H1 (cell line): ENCODE measurements at regions not wholly inside any gene's neighbourhood (a gene's known extent, or its start where the extent isn't known, plus 50 kb on each side); places are given as distances from the start of the nearest gene placed in this dataset.

ENCODE experiments used
- CTCF ChIA-PET: fragments of 300-600 bp; sonication (Branson Sonifier 250); formaldehyde crosslinking; loops from one replicate; lab custom pipeline; 2021; ENCODE audit not compliant: partially characterized antibody; lab: Charles Lee
- POLR2A ChIA-PET: fragments of 300-600 bp; sonication (Branson Sonifier 250); formaldehyde crosslinking; loops from one replicate; lab custom pipeline; 2021; ENCODE audit warnings: inconsistent platforms; ENCODE audit not compliant: partially characterized antibody; lab: Charles Lee
- DNase-seq, 2 experiments: peaks; one replicate each; pipeline versions ENCODE4 v3.0.0 to v3.0.0-alpha.2; 2010 to 2022; ENCODE audit warnings: low spot score in 2 of 2, low read depth in 1 of 2, mixed read lengths in 1 of 2
- FAIRE-seq: peaks from 2 replicates; lab custom pipeline; 2011; peaks lifted over from hg19 to GRCh38; lab: Jason Lieb, UNC
- H2AFZ ChIP-seq: 2 replicates; pipeline ENCODE4 v1.8.1; 2012; ENCODE audit warnings: low read length, inconsistent platforms
- H2AK5ac ChIP-seq: 2 replicates; pipeline ENCODE4 v1.6.1; 2013; ENCODE audit warnings: low read depth, low read length
- H2BK120ac ChIP-seq: replicated peaks from 2 replicates; pipeline ENCODE3; 2013; ENCODE audit warnings: low read depth, low read length, inconsistent platforms
- H2BK12ac ChIP-seq: 2 replicates; pipeline ENCODE4 v1.6.1; 2013; ENCODE audit warnings: low read depth, low read length
- H2BK15ac ChIP-seq: 2 replicates; pipeline ENCODE4 v1.6.1; 2013; ENCODE audit warnings: low read length
- H2BK20ac ChIP-seq: 2 replicates; pipeline ENCODE4 v1.6.1; 2013; ENCODE audit warnings: low read length
- H2BK5ac ChIP-seq: 2 replicates; pipeline ENCODE4 v1.6.1; 2013; ENCODE audit warnings: low read depth, low read length
- H3K14ac ChIP-seq: 2 replicates; pipeline ENCODE4 v1.6.1; 2013; ENCODE audit warnings: inconsistent platforms; ENCODE audit not compliant: insufficient read length
- H3K18ac ChIP-seq: 2 replicates; pipeline ENCODE4 v1.6.1; 2013; ENCODE audit warnings: low read length; ENCODE audit errors: extremely low read depth
- H3K23ac ChIP-seq: 2 replicates; pipeline ENCODE4 v1.6.1; 2013; ENCODE audit warnings: inconsistent platforms; ENCODE audit not compliant: insufficient read length
- H3K23me2 ChIP-seq: 2 replicates; pipeline ENCODE4 v1.6.1; 2013; ENCODE audit warnings: low read depth, low read length
- H3K27ac ChIP-seq: 2 replicates; pipeline ENCODE4 v1.6.1; 2011; ENCODE audit warnings: low read depth, low read length, inconsistent platforms
- H3K27me3 ChIP-seq, 4 experiments: replicated peaks in 1 of 4; 1 replicate in 1 of 4; 2 replicates in 3 of 4; pipeline versions ENCODE4 v1.6.1 to v1.8.1; 2011 to 2013; ENCODE audit warnings: low read length in 3 of 4, mild to moderate bottlenecking in 3 of 4, inconsistent platforms in 2 of 4, mixed read lengths in 2 of 4, moderate library complexity in 1 of 4; ENCODE audit not compliant: control insufficient read depth in 3 of 4, insufficient read depth in 3 of 4; ENCODE audit errors: extremely low read depth in 1 of 4
- H3K36me3 ChIP-seq, 4 experiments: 2 replicates each; pipeline versions ENCODE4 v1.6.1 to v1.8.1; 2011 to 2013; ENCODE audit warnings: mild to moderate bottlenecking in 4 of 4, low read length in 3 of 4, moderate library complexity in 2 of 4, control low read depth in 1 of 4, inconsistent platforms in 1 of 4; ENCODE audit not compliant: insufficient read depth in 4 of 4, control insufficient read depth in 2 of 4
- H3K4ac ChIP-seq: replicated peaks from 2 replicates; pipeline ENCODE3; 2013; ENCODE audit warnings: low read length, low read depth, mixed read lengths, inconsistent platforms; ENCODE audit not compliant: insufficient read length
- H3K4me1 ChIP-seq, 4 experiments: replicated peaks in 1 of 4; 1 replicate in 1 of 4; 2 replicates in 3 of 4; pipeline versions ENCODE4 v1.6.1 to v1.8.1; 2011 to 2013; ENCODE audit warnings: low read length in 3 of 4, inconsistent platforms in 2 of 4, mixed read lengths in 1 of 4; ENCODE audit not compliant: insufficient read depth in 4 of 4, control insufficient read depth in 3 of 4
- H3K4me2 ChIP-seq, 2 experiments: 2 replicates each; pipeline versions ENCODE4 v1.6.1 to v1.8.1; 2011 to 2013; ENCODE audit warnings: low read depth in 2 of 2, low read length in 2 of 2, control low read depth in 1 of 2, inconsistent platforms in 1 of 2, mild to moderate bottlenecking in 1 of 2; ENCODE audit not compliant: insufficient read depth in 1 of 2
- H3K4me3 ChIP-seq, 4 experiments: fragments of 200-600, 300-600 bp in 1 of 4; sonication (generic), shearing (Covaris generic), sonication (Bioruptor Twin) in 1 of 4; 2 replicates each; pipeline versions ENCODE4 v1.5.1 to v1.8.1; 2011 to 2016; ENCODE audit warnings: low read length in 4 of 4, low read depth in 3 of 4, control low read depth in 2 of 4, inconsistent platforms in 2 of 4, mild to moderate bottlenecking in 2 of 4, mixed read lengths in 1 of 4, moderate library complexity in 1 of 4; ENCODE audit not compliant: insufficient read depth in 2 of 4; ENCODE audit errors: extremely low read depth in 1 of 4
- H3K56ac ChIP-seq: replicated peaks from 2 replicates; pipeline ENCODE3; 2013; ENCODE audit warnings: low read depth, mild to moderate bottlenecking, mixed read lengths, low read length, inconsistent platforms; ENCODE audit not compliant: insufficient read length
- H3K79me1 ChIP-seq: 2 replicates; pipeline ENCODE4 v1.6.1; 2013; ENCODE audit warnings: low read depth, low read length, control low read depth
- H3K79me2 ChIP-seq, 2 experiments: 2 replicates each; pipeline versions ENCODE4 v1.6.1 to v1.8.1; 2012 to 2013; ENCODE audit warnings: low read length in 2 of 2, mild to moderate bottlenecking in 2 of 2, inconsistent platforms in 1 of 2; ENCODE audit not compliant: insufficient read depth in 2 of 2, control insufficient read depth in 1 of 2
- H3K9ac ChIP-seq, 4 experiments: replicated peaks in 1 of 4; 1 replicate in 1 of 4; 2 replicates in 3 of 4; pipeline versions ENCODE4 v1.6.1 to v1.8.1; 2011 to 2013; ENCODE audit warnings: low read depth in 3 of 4, low read length in 3 of 4, control low read depth in 2 of 4, mild to moderate bottlenecking in 2 of 4, moderate library complexity in 2 of 4, inconsistent platforms in 1 of 4; ENCODE audit errors: extremely low read depth in 1 of 4
- H3K9me3 ChIP-seq, 2 experiments: 2 replicates each; pipeline versions ENCODE4 v1.6.1 to v1.8.1; 2012 to 2013; ENCODE audit warnings: mild to moderate bottlenecking in 2 of 2, moderate library complexity in 2 of 2, control low read depth in 1 of 2, inconsistent platforms in 1 of 2, low read depth in 1 of 2, low read length in 1 of 2, mixed read lengths in 1 of 2; ENCODE audit not compliant: insufficient read depth in 2 of 2
- H4K20me1 ChIP-seq, 2 experiments: replicated peaks in 1 of 2; 2 replicates each; pipeline versions ENCODE3 to v1.8.1; 2011 to 2013; ENCODE audit warnings: inconsistent platforms in 2 of 2, low read length in 2 of 2, mild to moderate bottlenecking in 1 of 2; ENCODE audit not compliant: insufficient read depth in 2 of 2, control insufficient read depth in 1 of 2
- H4K5ac ChIP-seq: 2 replicates; pipeline ENCODE4 v1.6.1; 2013; ENCODE audit warnings: low read length, low read depth, mixed read lengths, inconsistent platforms; ENCODE audit not compliant: insufficient read length
- H4K8ac ChIP-seq: 2 replicates; pipeline ENCODE4 v1.8.0; 2013; ENCODE audit warnings: mild to moderate bottlenecking, moderate library complexity, low read length, inconsistent platforms; ENCODE audit not compliant: insufficient read depth; ENCODE audit errors: extremely low read depth
- H4K91ac ChIP-seq: replicated peaks from 2 replicates; pipeline ENCODE3; 2013; ENCODE audit warnings: low read length, mixed read lengths, inconsistent platforms; ENCODE audit not compliant: insufficient read length
- ATF2 ChIP-seq: IDR thresholded peaks from 2 replicates; pipeline ENCODE4 v1.6.1; 2012; ENCODE audit warnings: low read length, inconsistent platforms
- BACH1 ChIP-seq: IDR thresholded peaks from 2 replicates; pipeline ENCODE4 v1.6.1; 2012; ENCODE audit warnings: low read length, improper control_type of control experiment
- BCL11A ChIP-seq, 2 experiments: IDR thresholded peaks; one replicate each; pipeline ENCODE4 v1.6.1; 2011; ENCODE audit warnings: low read depth in 2 of 2, low read length in 2 of 2, mild to moderate bottlenecking in 2 of 2
- CHD1 ChIP-seq: IDR thresholded peaks from 2 replicates; pipeline ENCODE4 v1.6.1; 2012; ENCODE audit warnings: low read depth, low read length, improper control_type of control experiment
- CHD2 ChIP-seq: IDR thresholded peaks from 2 replicates; pipeline ENCODE4 v1.6.1; 2012; ENCODE audit warnings: low read length, improper control_type of control experiment
- EZH2 ChIP-seq: fragments of 200-600 bp; sonication (generic); IDR thresholded peaks from 2 replicates; pipeline ENCODE4 v1.7.1; 2012; ENCODE audit warnings: low read depth, mild to moderate bottlenecking, moderate library complexity, low read length, inconsistent platforms; ENCODE audit not compliant: severe bottlenecking
- KDM4A ChIP-seq: IDR thresholded peaks from one replicate; pipeline ENCODE4 v1.7.1; 2012; ENCODE audit warnings: low read depth, mild to moderate bottlenecking, moderate library complexity, low read length, inconsistent platforms; ENCODE audit not compliant: severe bottlenecking
- MAFK ChIP-seq: IDR thresholded peaks from 2 replicates; pipeline ENCODE4 v1.6.1; 2012; ENCODE audit warnings: low read depth, mild to moderate bottlenecking, improper control_type of control experiment, low read length
- NANOG ChIP-seq: IDR thresholded peaks from 2 replicates; pipeline ENCODE4 v1.6.1; 2011; ENCODE audit warnings: low read length, low read depth, mild to moderate bottlenecking, inconsistent platforms; ENCODE audit not compliant: insufficient read depth, poor library complexity, severe bottlenecking
- RAD21 ChIP-seq, 2 experiments: IDR thresholded peaks in 1 of 2; conservative IDR thresholded peaks in 1 of 2; 2 replicates each; pipeline ENCODE4 v1.6.1; 2011; ENCODE audit warnings: low read depth in 2 of 2, low read length in 2 of 2, improper control_type of control experiment in 1 of 2, inconsistent platforms in 1 of 2, mild to moderate bottlenecking in 1 of 2, moderate library complexity in 1 of 2
- RFX5 ChIP-seq: IDR thresholded peaks from 2 replicates; pipeline ENCODE4 v1.6.1; 2011; ENCODE audit warnings: low read depth, low read length, improper control_type of control experiment, borderline replicate concordance
- SIN3A ChIP-seq, 2 experiments: IDR thresholded peaks in 1 of 2; conservative IDR thresholded peaks in 1 of 2; 2 replicates each; pipeline ENCODE4 v1.6.1; 2011 to 2012; ENCODE audit warnings: low read length in 2 of 2, improper control_type of control experiment in 1 of 2, low read depth in 1 of 2, mild to moderate bottlenecking in 1 of 2
- TBP ChIP-seq: IDR thresholded peaks from 2 replicates; pipeline ENCODE4 v1.6.1; 2011; ENCODE audit warnings: low read depth, low read length, improper control_type of control experiment

- CTCF ChIA-PET: no interaction called here
- TF ChIP-seq CHD2: no peak
- TF ChIP-seq SIN3A (conservative IDR thresholded peaks at IDR 0.05 in 1 of 2, IDR thresholded peaks at IDR 0.05 in 1 of 2; ENCODE audit: low read depth in 1 of 2, low read length in 2 of 2): no peak
- no peak for TF ChIP-seq MAFK
- no peak for TF ChIP-seq KDM4A
- TF ChIP-seq ATF2: no peak
- no peak for TF ChIP-seq BCL11A (IDR thresholded peaks at IDR 0.05; ENCODE audit: low read depth in 2 of 2, low read length in 2 of 2)
- TF ChIP-seq EZH2: no peak
- no peak for TF ChIP-seq RFX5
- no peak for TF ChIP-seq TBP
- no peak for TF ChIP-seq RAD21 (IDR thresholded peaks at IDR 0.05 in 1 of 2, conservative IDR thresholded peaks at IDR 0.05 in 1 of 2; ENCODE audit: low read depth in 2 of 2, low read length in 2 of 2)
- TF ChIP-seq CHD1: no peak
- no peak for TF ChIP-seq NANOG
- no peak for TF ChIP-seq BACH1
Measured at GRCh38 chr4:75122424-75123014, 189.6 kb downstream of the PARM1 start.

More at GRCh38 chr4:75122424-75123014, 189.6 kb downstream of the PARM1 start:
- Histone ChIP-seq H2BK12ac (no peak overlapping the region), H3K27ac (no peak overlapping the region), H3K4me2 (no peak overlapping the region), H4K20me1 (no peaks in the 10 kb centered on the region), H3K4ac (no peak overlapping the region), H3K18ac (no peak overlapping the region), H3K9me3 (no peaks in the 10 kb centered on the region; a peak in 1 of 4 replicates), H4K91ac (no peak overlapping the region), H2BK120ac (no peak overlapping the region), H3K14ac (no peak overlapping the region), H3K56ac (no peak overlapping the region), H3K79me2 (no peaks in the 10 kb centered on the region), H3K4me3 (no peak overlapping the region), H3K4me1 (peaks cover 0 to 6% (median 2%) of the 10 kb centered on the region in 4 experiments; a peak in 3 of 7 replicates), H4K5ac (no peak overlapping the region), H3K9ac (no peak overlapping the region), H4K8ac (no peak overlapping the region), H2BK20ac (no peak overlapping the region), H2BK15ac (no peak overlapping the region), H2AK5ac (no peak overlapping the region), H2AFZ (no peak overlapping the region), H3K79me1 (no peaks in the 10 kb centered on the region), H3K36me3 (no peaks in the 10 kb centered on the region), H2BK5ac (no peak overlapping the region), H3K23me2 (0 out of 2 replicates have a peak, but pooled peaks cover 2% of the 10 kb centered on the region), H3K23ac (no peak overlapping the region), H3K27me3 (no peaks in the 10 kb centered on the region)
- POLR2A ChIA-PET: no interaction called here
- no peak for DNase-seq
- no peak for FAIRE-seq
